ENCODE measurements at regions not wholly inside any gene's neighbourhood (a gene's known extent, or its start where the extent isn't known, plus 50 kb on each side); places are given as distances from the start of the nearest gene placed in this dataset.

GRCh38 chr2:217727801-217728200 is 275.0 kb downstream of the TNS1 start:
- ChIA-PET CTCF (interaction anchor here (1.1 to 1.8 kb wide), 5 partner anchors 13 to 1029 kb away, joined by 3 to 5 read pairs (median 3); no protein-coding TSS in a partner anchor), POLR2A (no interaction called here)
- TF ChIP-seq CTCF (IDR thresholded peaks at IDR 0.05; ENCODE audit: control extremely low read depth, extremely low read depth, low read depth, missing control alignments) = no peak
- no peak for DNase-seq (ENCODE audit: extremely low spot score)

- CTCF ChIA-PET = interaction anchor here (0.8 to 1.9 kb wide), 3 partner anchors 8 to 186 kb away, joined by 3 to 10 read pairs (median 3); no protein-coding TSS in a partner anchor
- DNase-seq (ENCODE audit: extremely low spot score) = no peak
- no peak for TF ChIP-seq CTCF (IDR thresholded peaks at IDR 0.05; ENCODE audit: control extremely low read depth, extremely low read depth, low read depth, missing control alignments)
- POLR2A ChIA-PET = no interaction called here
Measured at GRCh38 chr2:217725409-217725808, 277.4 kb downstream of the TNS1 start.

GRCh38 chr2:217724471-217724870 is 278.3 kb downstream of the TNS1 start:
- no peak for DNase-seq (ENCODE audit: extremely low spot score)
- no peak for TF ChIP-seq CTCF (IDR thresholded peaks at IDR 0.05; ENCODE audit: control extremely low read depth, extremely low read depth, low read depth, missing control alignments)
- ChIA-PET POLR2A (no interaction called here), CTCF (interaction anchor here (1.2 to 3.1 kb wide), 5 partner anchors 8 to 187 kb away, joined by 3 to 20 read pairs (median 5); no protein-coding TSS in a partner anchor)

GRCh38 chr2:217723981-217724380 is 278.8 kb downstream of the TNS1 start:
- no peak for DNase-seq (ENCODE audit: extremely low spot score)
- ChIA-PET POLR2A (no interaction called here), CTCF (interaction anchor here (0.9 to 3.1 kb wide), 9 partner anchors 9 to 188 kb away, joined by 3 to 20 read pairs (median 4); no protein-coding TSS in a partner anchor)
- TF ChIP-seq CTCF (IDR thresholded peaks at IDR 0.05; ENCODE audit: control extremely low read depth, extremely low read depth, low read depth, missing control alignments) = no peak

- CTCF ChIA-PET = interaction anchor here (0.9 to 3.1 kb wide), 9 partner anchors 8 to 1041 kb away, joined by 3 to 20 read pairs (median 3); no protein-coding TSS in a partner anchor
- DNase-seq (ENCODE audit: extremely low spot score) = no peak
- no peak for TF ChIP-seq CTCF (IDR thresholded peaks at IDR 0.05; ENCODE audit: control extremely low read depth, extremely low read depth, low read depth, missing control alignments)
- POLR2A ChIA-PET = no interaction called here
Measured at GRCh38 chr2:217722883-217723472, 279.8 kb downstream of the TNS1 start.

GRCh38 chr2:217717646-217718045 is 285.1 kb downstream of the TNS1 start:
- CTCF ChIA-PET = interaction anchor here (0.8 to 1.4 kb wide), 2 partner anchors 21 to 1019 kb away, joined by 3 read pairs; no protein-coding TSS in a partner anchor
- no peak for TF ChIP-seq CTCF (IDR thresholded peaks at IDR 0.05; ENCODE audit: control extremely low read depth, extremely low read depth, low read depth, missing control alignments)
- POLR2A ChIA-PET = no interaction called here
- DNase-seq (ENCODE audit: extremely low spot score) = no peak

Measured in GM10248 (cell line).